IPS-NIHi7 (cell line): ENCODE measurements at regions not wholly inside any gene's neighbourhood (a gene's known extent, or its start where the extent isn't known, plus 50 kb on each side); places are given as distances from the start of the nearest gene placed in this dataset.
A peak's percentile ranks its signal among the peaks of the same experiment; 100 is the strongest.

ENCODE experiments used
- DNase-seq: peaks from one replicate; pipeline ENCODE4 v3.0.0; 2012; ENCODE audit warnings: mixed read lengths; ENCODE audit errors: extremely low spot score

GRCh38 chr5:124466011-124466410 is 280.4 kb downstream of the ZNF608 start:
- DNase-seq = no peak

GRCh38 chr5:124463851-124464250 is 282.6 kb downstream of the ZNF608 start:
- no peak for DNase-seq

GRCh38 chr5:124462751-124463150 is 283.7 kb downstream of the ZNF608 start:
- DNase-seq = no peak

- no peak for DNase-seq
These were observed 284.5 kb downstream of the ZNF608 start for GRCh38 chr5:124461941-124462340.

GRCh38 chr5:124461157-124461556 is 285.3 kb downstream of the ZNF608 start:
- DNase-seq = no peak

GRCh38 chr5:124460642-124461041 is 285.8 kb downstream of the ZNF608 start:
- no peak for DNase-seq

- no peak for DNase-seq
These were observed 286.5 kb downstream of the ZNF608 start for GRCh38 chr5:124459984-124460383.

GRCh38 chr5:124457901-124458300 is 288.5 kb downstream of the ZNF608 start:
- DNase-seq = no peak

GRCh38 chr5:124457101-124457500 is 289.3 kb downstream of the ZNF608 start:
- DNase-seq = no peak

GRCh38 chr5:124456249-124456648 is 290.2 kb downstream of the ZNF608 start:
- DNase-seq = no peak

GRCh38 chr5:124454081-124454480 is 292.4 kb downstream of the ZNF608 start:
- no peak for DNase-seq

GRCh38 chr5:124453221-124454051 is 293.0 kb downstream of the ZNF608 start:
- DNase-seq = no peak

GRCh38 chr5:124452412-124452811 is 294.0 kb downstream of the ZNF608 start:
- no peak for DNase-seq

- DNase-seq = no peak
These were observed 294.6 kb downstream of the ZNF608 start for GRCh38 chr5:124451721-124452383.

- no peak for DNase-seq
These were observed 300.3 kb downstream of the ZNF608 start for GRCh38 chr5:124446120-124446519.

- no peak for DNase-seq
These were observed 301.3 kb downstream of the ZNF608 start for GRCh38 chr5:124445070-124445619.

- no peak for DNase-seq
These were observed 302.2 kb downstream of the ZNF608 start for GRCh38 chr5:124444147-124444775.

GRCh38 chr5:124440471-124440870 is 306.0 kb downstream of the ZNF608 start:
- no peak for DNase-seq

- no peak for DNase-seq
These were observed 306.8 kb downstream of the ZNF608 start for GRCh38 chr5:124439609-124440008.

GRCh38 chr5:124438903-124439281 is 307.5 kb downstream of the ZNF608 start:
- DNase-seq = peak; percentile 30

- DNase-seq = no peak
These were observed 308.2 kb downstream of the ZNF608 start for GRCh38 chr5:124438026-124438902.
